Astrocyte (in vitro differentiated cells and primary cell): ENCODE measurements at regions not wholly inside any gene's neighbourhood (a gene's known extent, or its start where the extent isn't known, plus 50 kb on each side); places are given as distances from the start of the nearest gene placed in this dataset.
A peak's percentile ranks its signal among the peaks of the same experiment; 100 is the strongest.

Experiments
- DNase-seq: peaks from one replicate; pipeline ENCODE4 v3.0.0-alpha.2; 2010; ENCODE audit warnings: low read depth
- FAIRE-seq: peaks from 2 replicates; lab custom pipeline; 2011; peaks lifted over from hg19 to GRCh38; lab: Jason Lieb, UNC
- H2AFZ ChIP-seq: 2 replicates; pipeline ENCODE4 v1.6.0; 2012; ENCODE audit warnings: low read depth, low read length, inconsistent platforms
- H3K27ac ChIP-seq: 2 replicates; pipeline ENCODE4 v1.5.1; 2011; ENCODE audit warnings: low read depth, low read length, inconsistent platforms
- H3K27me3 ChIP-seq: 2 replicates; pipeline ENCODE4 v1.6.0; 2011; ENCODE audit warnings: low read length, inconsistent platforms; ENCODE audit not compliant: insufficient read depth
- H3K36me3 ChIP-seq: 2 replicates; pipeline ENCODE4 v1.5.1; 2011; ENCODE audit warnings: low read length, inconsistent platforms; ENCODE audit not compliant: insufficient read depth
- H3K4me1 ChIP-seq: 2 replicates; pipeline ENCODE4 v1.5.1; 2011; ENCODE audit warnings: low read length, inconsistent platforms; ENCODE audit not compliant: insufficient read depth
- H3K4me2 ChIP-seq: 2 replicates; pipeline ENCODE4 v1.6.0; 2012; ENCODE audit warnings: low read length, inconsistent platforms
- H3K4me3 ChIP-seq: 2 replicates; pipeline ENCODE4 v1.5.1; 2011; ENCODE audit warnings: low read depth, mild to moderate bottlenecking, low read length, inconsistent platforms; ENCODE audit not compliant: insufficient read depth
- H3K79me2 ChIP-seq: 2 replicates; pipeline ENCODE4 v1.6.0; 2012; ENCODE audit warnings: mild to moderate bottlenecking, low read length, inconsistent platforms; ENCODE audit not compliant: insufficient read depth
- H3K9ac ChIP-seq: 2 replicates; pipeline ENCODE4 v1.6.0; 2012; ENCODE audit warnings: mild to moderate bottlenecking, low read length, inconsistent platforms
- H3K9me3 ChIP-seq: 2 replicates; pipeline ENCODE4 v1.5.1; 2012; ENCODE audit warnings: low read depth, mild to moderate bottlenecking, low read length, inconsistent platforms; ENCODE audit not compliant: insufficient read depth
- H4K20me1 ChIP-seq: 2 replicates; pipeline ENCODE4 v1.6.0; 2012; ENCODE audit warnings: low read length, inconsistent platforms; ENCODE audit not compliant: insufficient read depth
- H3K27ac Mint-ChIP-seq: one replicate; pipeline ENCODE4 v1.8.0; 2021; ENCODE audit warnings: mild to moderate bottlenecking, mixed read lengths; ENCODE audit not compliant: unreplicated experiment
- H3K27me3 Mint-ChIP-seq: one replicate; pipeline ENCODE4 v1.8.0; 2021; ENCODE audit warnings: low read depth, mixed read lengths; ENCODE audit not compliant: unreplicated experiment
- H3K36me3 Mint-ChIP-seq: one replicate; pipeline ENCODE4 v1.8.0; 2021; ENCODE audit warnings: low read depth, mixed read lengths; ENCODE audit not compliant: unreplicated experiment
- H3K4me1 Mint-ChIP-seq: one replicate; pipeline ENCODE4 v1.8.0; 2021; ENCODE audit warnings: low read depth, mixed read lengths; ENCODE audit not compliant: unreplicated experiment
- H3K4me3 Mint-ChIP-seq: one replicate; pipeline ENCODE4 v1.8.0; 2021; ENCODE audit warnings: mild to moderate bottlenecking, moderate library complexity, mixed read lengths; ENCODE audit not compliant: unreplicated experiment
- H3K9me3 Mint-ChIP-seq: one replicate; pipeline ENCODE4 v1.8.0; 2021; ENCODE audit warnings: mild to moderate bottlenecking, mixed read lengths; ENCODE audit not compliant: unreplicated experiment
- CTCF ChIP-seq: IDR thresholded peaks from 2 replicates; pipeline ENCODE4 v1.5.1; 2011; ENCODE audit warnings: low read depth, mild to moderate bottlenecking, inconsistent platforms, low read length, moderate library complexity; ENCODE audit not compliant: insufficient read depth
- EZH2 ChIP-seq: IDR thresholded peaks from 2 replicates; pipeline ENCODE4 v1.6.1; 2012; ENCODE audit warnings: mild to moderate bottlenecking, low read length, inconsistent platforms; ENCODE audit not compliant: insufficient read depth

- H3K9me3 Mint-ChIP-seq = peaks cover 4% of the 10 kb centered on the region
Observed at GRCh38 chr20:57964011-57964862, 254.4 kb upstream of the PMEPA1 start.

GRCh38 chr20:57960803-57961575, 251.2 kb upstream of the PMEPA1 start:
- H3K9me3 Mint-ChIP-seq = peaks cover 6% of the 10 kb centered on the region
- H3K36me3 ChIP-seq = no peaks in the 10 kb centered on the region
- H3K4me1 Mint-ChIP-seq = peaks cover 9% of the 10 kb centered on the region
- H4K20me1 ChIP-seq = no peaks in the 10 kb centered on the region
- H3K27ac Mint-ChIP-seq = no peak overlapping the region
- H3K79me2 ChIP-seq = no peaks in the 10 kb centered on the region
- H3K27ac ChIP-seq = no peak overlapping the region
- H3K36me3 Mint-ChIP-seq = peaks cover 2% of the 10 kb centered on the region
- H2AFZ ChIP-seq = no peak overlapping the region
- DNase-seq (no peak), FAIRE-seq (no peak)
- no peak for TF ChIP-seq CTCF
- TF ChIP-seq EZH2 = no peak
- H3K4me3 ChIP-seq = no peak overlapping the region
- H3K27me3 Mint-ChIP-seq = peaks cover 40% of the 10 kb centered on the region
- no peaks in the 10 kb centered on the region for H3K9me3 ChIP-seq
- H3K27me3 ChIP-seq = no peaks in the 10 kb centered on the region
- H3K4me1 ChIP-seq = peaks cover 7% of the 10 kb centered on the region
- H3K9ac ChIP-seq = no peak overlapping the region
- H3K4me2 ChIP-seq = no peak overlapping the region
- no peak overlapping the region for H3K4me3 Mint-ChIP-seq

More at GRCh38 chr20:57964011-57964862, 254.4 kb upstream of the PMEPA1 start:
- Histone ChIP-seq H3K4me3 (no peak overlapping the region), H2AFZ (peak overlapping the region; percentile 35), H3K36me3 (no peaks in the 10 kb centered on the region), H3K9me3 (no peaks in the 10 kb centered on the region), H3K4me1 (peaks cover 4% of the 10 kb centered on the region), H4K20me1 (no peaks in the 10 kb centered on the region), H3K4me2 (peak overlapping the region; percentile 7), H3K27me3 (no peaks in the 10 kb centered on the region), H3K79me2 (no peaks in the 10 kb centered on the region), H3K9ac (no peak overlapping the region), H3K27ac (no peak overlapping the region)
- Mint-ChIP-seq H3K4me1 (peaks cover 15% of the 10 kb centered on the region), H3K36me3 (peaks cover 7% of the 10 kb centered on the region), H3K27ac (peak overlapping the region; percentile 79), H3K27me3 (peaks cover 39% of the 10 kb centered on the region), H3K4me3 (peak overlapping the region; percentile 30)
- FAIRE-seq (no peak), DNase-seq (no peak)
- no peak for TF ChIP-seq CTCF
- TF ChIP-seq EZH2 = no peak
